HG02588 (cell line): ENCODE measurements at regions not wholly inside any gene's neighbourhood (a gene's known extent, or its start where the extent isn't known, plus 50 kb on each side); places are given as distances from the start of the nearest gene placed in this dataset.
A peak's percentile ranks its signal among the peaks of the same experiment; 100 is the strongest.

ENCODE experiments used
- ATAC-seq: cut with Tn5 transposase; IDR thresholded peaks from one replicate; pipeline ENCODE4 v1.9.1; 2021; ENCODE audit warnings: mild to moderate bottlenecking, moderate library complexity; ENCODE audit not compliant: unreplicated experiment

DNA sequence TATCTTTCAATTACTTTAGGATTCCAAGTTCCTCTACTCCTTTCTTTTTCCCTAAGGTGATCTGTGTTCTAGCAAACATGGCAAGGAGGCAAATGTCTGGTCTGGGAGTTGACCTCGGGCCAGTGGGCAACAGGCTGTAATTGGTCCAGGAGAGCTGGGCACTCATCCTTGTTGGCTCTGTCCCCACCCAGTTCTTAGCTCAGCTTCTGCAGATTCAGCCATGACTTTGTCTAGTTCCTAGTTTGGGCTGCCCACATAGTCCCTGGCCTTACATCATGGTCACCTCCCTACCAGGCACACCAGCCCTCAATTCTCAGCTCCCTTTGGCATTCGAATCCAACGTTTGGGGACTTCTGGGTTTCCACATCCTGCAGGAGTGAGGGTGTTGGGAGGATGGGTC lies 92.1 kb upstream of the DAP start:
- ATAC-seq: no peak

DNA sequence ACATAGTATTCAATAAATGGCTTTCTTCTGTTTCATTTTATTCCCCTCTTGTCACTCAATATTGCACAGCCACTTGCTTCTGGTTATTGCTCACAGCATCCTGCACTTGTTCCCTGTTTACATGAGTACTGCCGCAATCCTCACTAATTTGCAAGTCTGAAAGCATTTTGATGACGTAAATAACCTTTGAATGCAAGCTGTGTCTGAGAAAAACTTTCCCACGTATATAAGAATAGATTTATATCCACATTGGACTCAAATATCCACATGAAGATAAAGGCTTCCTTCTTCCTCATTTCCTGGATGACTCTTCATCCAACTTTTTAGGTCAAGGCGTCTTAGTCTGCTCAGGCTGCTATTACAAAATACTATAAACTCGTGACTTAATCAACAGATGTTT lies 88.2 kb upstream of the DAP start:
- ATAC-seq: no peak

DNA sequence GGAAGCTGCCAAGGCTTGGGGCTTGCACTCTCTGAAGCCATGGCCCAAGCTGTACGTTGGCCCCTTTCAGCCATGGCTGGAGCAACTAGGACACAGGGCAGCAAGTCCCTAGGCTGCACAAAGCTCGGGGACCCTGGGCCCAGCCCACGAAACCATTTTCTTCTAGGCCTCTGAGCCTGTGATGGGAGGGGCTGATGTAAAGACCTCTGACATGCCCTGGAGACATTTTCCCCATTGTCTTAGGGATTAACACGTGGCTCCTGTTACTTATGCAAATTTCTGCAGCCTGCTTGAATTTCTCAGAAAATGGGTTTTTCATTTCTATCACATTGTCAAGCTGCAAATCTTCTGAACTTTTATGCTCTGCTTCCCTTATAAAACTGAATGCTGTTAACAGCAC lies 83.0 kb upstream of the DAP start:
- no peak for ATAC-seq

DNA sequence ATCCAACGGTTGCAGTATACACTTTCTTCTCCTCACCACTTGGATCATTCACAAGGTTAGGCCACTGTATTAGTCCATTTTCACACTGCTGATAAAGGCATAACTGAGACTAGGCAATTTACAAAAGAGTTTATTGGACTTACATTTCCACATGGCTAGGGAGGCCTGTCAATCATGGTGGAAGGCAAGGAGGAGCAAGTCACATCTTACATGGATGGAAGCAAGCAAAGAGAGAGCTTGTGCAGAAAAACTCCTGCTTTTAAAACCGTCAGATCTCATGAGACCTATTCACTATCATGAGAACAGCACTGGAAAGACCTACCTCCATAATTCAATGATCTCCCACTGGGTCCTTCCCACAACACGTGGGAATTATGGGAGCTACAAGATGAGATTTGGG lies 81.8 kb upstream of the DAP start:
- no peak for ATAC-seq

DNA sequence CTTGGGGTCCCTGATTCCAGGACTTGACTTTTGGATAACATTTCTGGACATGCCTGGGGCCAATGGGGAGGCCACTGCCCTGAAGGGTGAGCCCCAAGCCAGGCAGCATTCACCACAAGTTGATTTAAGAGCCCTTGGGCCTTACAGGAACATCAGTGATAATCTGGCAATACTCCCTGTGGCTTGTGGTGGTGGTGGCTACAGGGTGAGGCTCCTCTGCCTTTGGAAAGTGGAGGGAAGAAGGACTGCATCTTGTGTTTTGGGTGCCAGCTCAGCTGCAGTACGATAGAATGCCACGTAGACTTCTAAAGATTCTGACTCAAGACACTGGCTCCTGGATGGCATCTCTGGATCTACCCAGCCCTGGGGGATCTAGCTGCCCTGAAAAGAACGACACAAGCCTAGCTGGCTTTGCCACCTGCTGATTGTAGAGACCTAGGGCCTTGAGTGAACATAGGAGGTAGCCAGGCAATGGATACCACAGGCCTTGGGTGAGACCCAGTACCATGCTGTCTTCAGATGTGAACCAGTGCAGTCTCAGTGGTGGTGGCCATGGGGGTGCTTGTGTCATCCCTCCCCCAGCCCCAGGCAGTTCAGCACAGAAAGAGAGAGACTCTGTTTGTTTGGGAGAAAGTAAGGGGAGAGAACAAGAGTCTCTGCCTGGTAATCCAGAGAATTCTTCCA lies 79.0 kb upstream of the DAP start:
- no peak for ATAC-seq

DNA sequence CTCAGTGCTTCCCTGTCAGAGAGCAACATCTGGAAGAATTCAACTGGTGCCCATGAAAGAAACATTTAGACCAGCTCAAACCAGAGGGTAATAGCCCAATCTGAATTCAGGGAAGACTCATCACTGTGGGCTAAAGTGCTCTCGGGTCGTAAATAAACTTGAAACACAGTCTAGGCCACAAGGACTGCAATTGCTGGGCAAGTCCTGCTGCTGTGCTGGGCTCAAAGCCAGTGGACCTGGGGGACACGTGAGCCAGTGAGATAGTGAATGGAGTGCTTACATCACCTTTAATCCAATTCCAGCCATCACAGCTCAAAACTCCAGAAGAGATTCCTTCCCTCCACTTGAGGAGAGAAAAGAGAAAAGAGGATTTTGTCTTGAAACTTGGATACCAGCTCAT lies 78.1 kb upstream of the DAP start:
- no peak for ATAC-seq

DNA sequence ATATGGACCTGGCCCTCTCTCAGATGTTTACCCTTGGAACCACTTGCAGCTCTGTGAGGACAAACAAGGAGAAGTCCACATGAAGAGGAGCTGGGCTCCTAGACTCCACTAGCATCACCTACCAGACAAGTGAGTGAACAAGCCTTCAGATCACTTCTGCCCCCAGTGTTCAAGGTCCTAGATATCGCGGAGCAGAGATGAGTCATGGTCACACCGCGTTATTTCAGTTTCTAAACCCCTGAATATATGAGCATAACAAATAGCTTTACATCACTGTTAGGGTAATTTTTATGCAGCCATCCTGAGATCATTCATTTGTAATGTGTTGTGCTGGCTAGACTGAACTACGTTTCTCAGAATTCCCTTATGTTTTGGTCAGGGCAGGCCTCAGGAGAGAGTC lies 77.0 kb upstream of the DAP start:
- ATAC-seq: peak; percentile 92

DNA sequence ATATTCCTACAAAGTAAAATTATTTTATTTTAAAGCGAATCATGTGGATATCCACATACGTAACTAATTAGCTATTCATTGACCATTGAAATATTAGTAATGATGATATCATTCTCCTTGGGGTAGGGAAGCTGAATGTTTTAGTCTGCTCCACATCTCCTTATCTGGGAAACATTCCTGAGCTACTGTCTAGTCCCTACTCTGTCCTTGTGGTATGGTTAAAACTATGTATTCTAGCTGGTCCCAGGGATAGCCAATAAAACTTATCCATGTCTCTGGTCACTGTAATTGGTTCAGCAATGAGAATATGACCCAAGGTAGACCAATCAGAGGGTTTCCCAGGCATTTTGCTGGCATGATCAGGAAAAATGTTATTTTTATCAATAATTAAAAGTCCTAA lies 76.0 kb upstream of the DAP start:
- no peak for ATAC-seq

DNA sequence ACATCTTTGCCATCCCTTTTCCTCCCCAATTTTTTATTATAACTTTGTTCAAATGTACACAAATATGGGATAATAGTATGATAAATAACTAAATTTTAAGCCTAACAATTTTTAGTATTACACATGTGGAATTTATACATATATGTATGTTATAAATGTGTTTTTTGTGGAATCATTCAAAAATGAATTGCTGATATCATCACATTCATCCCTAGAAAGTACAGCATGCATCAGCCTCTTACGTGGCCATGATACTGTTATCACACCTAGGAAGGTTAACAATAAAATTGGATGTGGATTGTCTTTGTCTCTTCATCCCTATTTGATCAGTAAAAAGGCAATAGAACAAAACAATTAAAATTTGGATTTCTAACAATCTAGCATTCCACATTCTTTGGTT lies 73.7 kb upstream of the DAP start:
- ATAC-seq: no peak

DNA sequence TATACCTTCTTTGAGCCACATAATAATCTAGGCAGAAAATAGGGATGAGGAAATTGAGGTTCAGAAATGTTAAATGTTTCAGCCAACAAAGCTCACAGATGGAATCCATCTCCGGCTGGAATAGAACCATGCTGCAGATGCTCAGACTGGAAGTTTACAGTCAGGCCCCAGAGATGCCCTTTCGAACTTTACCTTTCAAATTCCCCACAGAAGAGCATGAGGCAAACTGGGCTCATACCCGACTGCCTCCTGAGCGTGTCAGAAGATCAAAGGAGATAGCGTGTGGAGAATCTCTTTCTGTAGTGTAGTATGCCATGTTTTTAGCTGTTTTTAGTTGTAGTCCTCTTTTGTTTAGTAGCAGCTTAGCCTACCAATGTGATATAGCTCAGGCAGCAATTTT lies 72.0 kb upstream of the DAP start:
- ATAC-seq: no peak

DNA sequence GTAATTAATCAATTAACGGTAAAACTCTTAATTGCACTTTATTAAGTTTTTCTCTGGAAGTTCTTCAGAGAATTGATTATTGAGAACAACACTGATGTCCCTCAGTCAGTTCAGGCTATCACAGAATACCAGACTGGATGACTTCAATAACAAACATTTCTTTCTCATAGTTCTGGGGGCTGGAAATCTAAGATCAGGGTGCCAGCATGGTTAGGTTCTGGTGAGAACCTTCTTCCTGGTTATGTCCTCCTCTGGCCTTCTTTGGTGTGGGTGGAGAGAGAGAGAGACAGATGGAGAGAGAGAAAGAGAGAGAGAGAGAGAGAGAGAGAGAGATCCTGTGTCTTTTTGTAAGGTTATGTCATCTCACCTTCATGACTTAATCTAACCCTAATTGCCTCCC lies 71.4 kb upstream of the DAP start:
- no peak for ATAC-seq

DNA sequence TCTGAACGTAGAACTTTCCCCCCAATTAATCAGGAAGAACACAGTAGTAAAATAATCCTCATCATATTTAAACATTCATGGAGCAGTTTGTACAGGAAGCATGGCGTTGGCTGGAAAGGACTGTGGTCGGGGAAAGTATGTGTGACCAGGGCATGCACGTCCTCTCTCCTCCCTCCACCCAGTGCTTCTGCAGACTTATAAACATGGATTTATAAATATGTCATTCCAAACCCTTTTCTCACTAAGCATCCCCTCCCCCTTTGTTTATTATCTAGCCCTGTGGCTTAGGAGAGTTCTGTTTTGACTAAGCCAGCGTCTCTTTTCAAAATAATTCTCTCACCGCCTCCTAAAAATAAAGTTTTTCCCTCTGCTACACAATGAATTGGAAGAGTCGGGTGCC lies 70.4 kb upstream of the DAP start:
- no peak for ATAC-seq

DNA sequence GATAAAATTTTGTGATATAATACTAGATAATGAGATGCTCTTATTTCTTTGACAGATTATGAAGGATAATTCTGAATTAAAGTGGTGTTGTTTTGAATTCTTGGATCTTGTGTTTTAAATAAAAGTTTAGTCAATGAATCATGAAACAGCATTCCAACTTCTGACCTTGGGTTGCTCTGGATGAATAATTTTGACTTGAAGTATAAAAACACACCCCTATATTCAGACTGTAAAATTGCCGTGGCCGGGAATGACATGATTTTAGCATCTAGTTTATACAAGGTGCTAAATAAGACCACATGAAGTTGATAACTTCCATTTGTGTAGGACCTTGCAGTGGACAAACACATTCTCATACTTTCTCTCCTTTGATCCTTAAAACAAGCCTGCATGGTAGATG lies 67.2 kb upstream of the DAP start:
- ATAC-seq: no peak

DNA sequence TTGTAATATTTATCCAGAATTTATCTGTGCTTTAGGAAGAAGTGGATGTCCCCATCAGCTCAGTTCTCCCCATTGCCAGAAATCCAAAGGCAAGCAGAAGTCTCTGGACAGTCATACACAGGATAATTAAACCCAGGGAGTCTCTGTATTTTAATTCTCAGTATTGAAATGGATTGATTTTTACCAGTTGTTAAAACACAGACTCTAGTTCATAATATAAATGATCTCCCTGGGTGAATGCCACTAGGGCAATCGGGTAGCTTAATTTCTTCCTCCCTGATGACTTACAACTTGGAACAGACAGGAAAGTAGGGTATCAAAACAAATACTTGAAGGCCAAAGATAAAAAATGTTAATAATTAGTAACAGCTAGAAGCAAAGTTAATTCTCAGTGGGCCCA lies 66.5 kb upstream of the DAP start:
- no peak for ATAC-seq

DNA sequence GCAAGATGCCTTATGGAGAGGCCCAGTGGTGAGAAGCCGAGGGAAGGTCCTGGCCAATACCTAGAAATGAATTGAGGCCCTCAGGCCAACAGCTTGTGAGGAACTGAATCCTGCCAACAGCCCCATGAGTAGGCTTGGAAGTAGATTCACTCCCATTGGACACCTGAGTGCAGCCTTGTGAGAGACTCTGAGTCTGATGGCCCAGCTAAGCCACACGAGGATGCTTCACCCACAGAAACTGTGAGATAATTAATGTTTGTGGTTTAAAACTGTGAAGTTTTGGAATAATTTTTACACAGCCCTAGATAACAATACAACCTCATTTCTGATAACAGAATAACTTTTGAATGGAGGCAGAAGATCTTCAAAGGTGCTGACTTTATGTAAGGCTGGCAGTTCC lies 65.9 kb upstream of the DAP start:
- ATAC-seq: no peak

DNA sequence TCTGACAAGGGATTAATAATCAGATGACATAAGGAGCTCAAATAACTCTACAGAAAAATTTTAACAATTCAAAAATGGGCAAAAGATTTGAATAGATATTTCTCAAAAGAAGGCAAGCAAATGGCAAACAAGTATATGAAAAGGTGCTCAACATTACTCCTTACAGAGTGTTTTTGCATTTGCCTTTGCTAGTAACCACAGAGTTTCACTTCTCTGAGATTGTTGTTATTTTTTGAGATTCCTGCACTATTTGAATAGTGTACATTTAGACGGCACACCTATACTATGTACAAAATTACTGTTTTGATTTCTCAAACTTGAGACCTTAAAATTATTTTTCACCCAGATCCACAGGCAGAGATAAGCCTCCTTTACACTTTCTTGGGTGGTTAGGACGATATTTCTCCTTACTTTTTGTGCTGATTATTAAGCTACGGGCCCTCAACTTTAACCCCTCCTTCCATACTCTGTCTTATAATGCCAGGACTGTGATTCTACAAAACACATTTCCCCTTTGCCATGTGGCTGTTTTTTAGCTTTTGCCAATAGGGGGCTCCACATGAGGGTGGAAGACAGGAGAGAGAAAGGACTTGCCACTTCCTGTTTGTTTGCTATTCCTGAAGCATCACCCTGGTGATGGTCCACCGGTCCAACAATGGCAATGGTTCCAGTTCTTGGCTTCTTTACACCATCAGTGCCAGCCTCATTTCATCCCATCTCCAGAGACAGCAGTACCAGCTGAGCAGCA lies 65.0 kb upstream of the DAP start:
- peak; percentile 82 for ATAC-seq

DNA sequence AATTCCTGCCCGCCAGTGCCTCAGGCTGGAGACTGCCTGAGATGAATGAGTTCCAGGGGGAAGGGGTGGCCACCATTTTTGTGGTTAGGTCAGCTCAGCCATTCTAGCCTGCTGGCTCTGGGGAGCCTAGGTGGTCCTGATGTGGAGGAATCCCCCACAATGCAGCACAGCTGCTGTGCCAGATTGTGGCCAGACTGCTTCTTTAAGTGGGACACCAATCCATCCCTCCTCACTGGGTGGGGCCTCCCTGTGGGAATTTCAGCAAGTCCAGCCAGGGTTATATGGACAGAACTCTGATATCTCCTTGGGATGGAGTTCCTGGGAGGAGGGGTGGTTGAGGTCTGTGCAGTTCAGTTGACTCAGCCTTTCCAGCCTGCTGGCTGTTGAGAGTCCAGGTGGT lies 51.2 kb upstream of the DAP start:
- no peak for ATAC-seq
